H1 (cell line): ENCODE measurements at regions not wholly inside any gene's neighbourhood (a gene's known extent, or its start where the extent isn't known, plus 50 kb on each side); places are given as distances from the start of the nearest gene placed in this dataset.

Experiments
- CTCF ChIA-PET: fragments of 300-600 bp; sonication (Branson Sonifier 250); formaldehyde crosslinking; loops from one replicate; lab custom pipeline; 2021; ENCODE audit not compliant: partially characterized antibody; lab: Charles Lee
- POLR2A ChIA-PET: fragments of 300-600 bp; sonication (Branson Sonifier 250); formaldehyde crosslinking; loops from one replicate; lab custom pipeline; 2021; ENCODE audit warnings: inconsistent platforms; ENCODE audit not compliant: partially characterized antibody; lab: Charles Lee
- DNase-seq, 2 experiments: peaks; one replicate each; pipeline versions ENCODE4 v3.0.0 to v3.0.0-alpha.2; 2010 to 2022; ENCODE audit warnings: low spot score in 2 of 2, low read depth in 1 of 2, mixed read lengths in 1 of 2
- FAIRE-seq: peaks from 2 replicates; lab custom pipeline; 2011; peaks lifted over from hg19 to GRCh38; lab: Jason Lieb, UNC
- H2AFZ ChIP-seq: 2 replicates; pipeline ENCODE4 v1.8.1; 2012; ENCODE audit warnings: low read length, inconsistent platforms
- H2AK5ac ChIP-seq: 2 replicates; pipeline ENCODE4 v1.6.1; 2013; ENCODE audit warnings: low read depth, low read length
- H2BK120ac ChIP-seq: replicated peaks from 2 replicates; pipeline ENCODE3; 2013; ENCODE audit warnings: low read depth, low read length, inconsistent platforms
- H2BK12ac ChIP-seq: 2 replicates; pipeline ENCODE4 v1.6.1; 2013; ENCODE audit warnings: low read depth, low read length
- H2BK15ac ChIP-seq: 2 replicates; pipeline ENCODE4 v1.6.1; 2013; ENCODE audit warnings: low read length
- H2BK20ac ChIP-seq: 2 replicates; pipeline ENCODE4 v1.6.1; 2013; ENCODE audit warnings: low read length
- H2BK5ac ChIP-seq: 2 replicates; pipeline ENCODE4 v1.6.1; 2013; ENCODE audit warnings: low read depth, low read length
- H3K14ac ChIP-seq: 2 replicates; pipeline ENCODE4 v1.6.1; 2013; ENCODE audit warnings: inconsistent platforms; ENCODE audit not compliant: insufficient read length
- H3K18ac ChIP-seq: 2 replicates; pipeline ENCODE4 v1.6.1; 2013; ENCODE audit warnings: low read length; ENCODE audit errors: extremely low read depth
- H3K23ac ChIP-seq: 2 replicates; pipeline ENCODE4 v1.6.1; 2013; ENCODE audit warnings: inconsistent platforms; ENCODE audit not compliant: insufficient read length
- H3K23me2 ChIP-seq: 2 replicates; pipeline ENCODE4 v1.6.1; 2013; ENCODE audit warnings: low read depth, low read length
- H3K27ac ChIP-seq: 2 replicates; pipeline ENCODE4 v1.6.1; 2011; ENCODE audit warnings: low read depth, low read length, inconsistent platforms
- H3K27me3 ChIP-seq, 4 experiments: replicated peaks in 1 of 4; 1 replicate in 1 of 4; 2 replicates in 3 of 4; pipeline versions ENCODE4 v1.6.1 to v1.8.1; 2011 to 2013; ENCODE audit warnings: low read length in 3 of 4, mild to moderate bottlenecking in 3 of 4, inconsistent platforms in 2 of 4, mixed read lengths in 2 of 4, moderate library complexity in 1 of 4; ENCODE audit not compliant: control insufficient read depth in 3 of 4, insufficient read depth in 3 of 4; ENCODE audit errors: extremely low read depth in 1 of 4
- H3K36me3 ChIP-seq, 4 experiments: 2 replicates each; pipeline versions ENCODE4 v1.6.1 to v1.8.1; 2011 to 2013; ENCODE audit warnings: mild to moderate bottlenecking in 4 of 4, low read length in 3 of 4, moderate library complexity in 2 of 4, control low read depth in 1 of 4, inconsistent platforms in 1 of 4; ENCODE audit not compliant: insufficient read depth in 4 of 4, control insufficient read depth in 2 of 4
- H3K4ac ChIP-seq: replicated peaks from 2 replicates; pipeline ENCODE3; 2013; ENCODE audit warnings: low read length, low read depth, mixed read lengths, inconsistent platforms; ENCODE audit not compliant: insufficient read length
- H3K4me1 ChIP-seq, 4 experiments: replicated peaks in 1 of 4; 1 replicate in 1 of 4; 2 replicates in 3 of 4; pipeline versions ENCODE4 v1.6.1 to v1.8.1; 2011 to 2013; ENCODE audit warnings: low read length in 3 of 4, inconsistent platforms in 2 of 4, mixed read lengths in 1 of 4; ENCODE audit not compliant: insufficient read depth in 4 of 4, control insufficient read depth in 3 of 4
- H3K4me2 ChIP-seq, 2 experiments: 2 replicates each; pipeline versions ENCODE4 v1.6.1 to v1.8.1; 2011 to 2013; ENCODE audit warnings: low read depth in 2 of 2, low read length in 2 of 2, control low read depth in 1 of 2, inconsistent platforms in 1 of 2, mild to moderate bottlenecking in 1 of 2; ENCODE audit not compliant: insufficient read depth in 1 of 2
- H3K4me3 ChIP-seq, 4 experiments: fragments of 200-600, 300-600 bp in 1 of 4; sonication (generic), shearing (Covaris generic), sonication (Bioruptor Twin) in 1 of 4; 2 replicates each; pipeline versions ENCODE4 v1.5.1 to v1.8.1; 2011 to 2016; ENCODE audit warnings: low read length in 4 of 4, low read depth in 3 of 4, control low read depth in 2 of 4, inconsistent platforms in 2 of 4, mild to moderate bottlenecking in 2 of 4, mixed read lengths in 1 of 4, moderate library complexity in 1 of 4; ENCODE audit not compliant: insufficient read depth in 2 of 4; ENCODE audit errors: extremely low read depth in 1 of 4
- H3K56ac ChIP-seq: replicated peaks from 2 replicates; pipeline ENCODE3; 2013; ENCODE audit warnings: low read depth, mild to moderate bottlenecking, mixed read lengths, low read length, inconsistent platforms; ENCODE audit not compliant: insufficient read length
- H3K79me1 ChIP-seq: 2 replicates; pipeline ENCODE4 v1.6.1; 2013; ENCODE audit warnings: low read depth, low read length, control low read depth
- H3K79me2 ChIP-seq, 2 experiments: 2 replicates each; pipeline versions ENCODE4 v1.6.1 to v1.8.1; 2012 to 2013; ENCODE audit warnings: low read length in 2 of 2, mild to moderate bottlenecking in 2 of 2, inconsistent platforms in 1 of 2; ENCODE audit not compliant: insufficient read depth in 2 of 2, control insufficient read depth in 1 of 2
- H3K9ac ChIP-seq, 4 experiments: replicated peaks in 1 of 4; 1 replicate in 1 of 4; 2 replicates in 3 of 4; pipeline versions ENCODE4 v1.6.1 to v1.8.1; 2011 to 2013; ENCODE audit warnings: low read depth in 3 of 4, low read length in 3 of 4, control low read depth in 2 of 4, mild to moderate bottlenecking in 2 of 4, moderate library complexity in 2 of 4, inconsistent platforms in 1 of 4; ENCODE audit errors: extremely low read depth in 1 of 4
- H3K9me3 ChIP-seq, 2 experiments: 2 replicates each; pipeline versions ENCODE4 v1.6.1 to v1.8.1; 2012 to 2013; ENCODE audit warnings: mild to moderate bottlenecking in 2 of 2, moderate library complexity in 2 of 2, control low read depth in 1 of 2, inconsistent platforms in 1 of 2, low read depth in 1 of 2, low read length in 1 of 2, mixed read lengths in 1 of 2; ENCODE audit not compliant: insufficient read depth in 2 of 2
- H4K20me1 ChIP-seq, 2 experiments: replicated peaks in 1 of 2; 2 replicates each; pipeline versions ENCODE3 to v1.8.1; 2011 to 2013; ENCODE audit warnings: inconsistent platforms in 2 of 2, low read length in 2 of 2, mild to moderate bottlenecking in 1 of 2; ENCODE audit not compliant: insufficient read depth in 2 of 2, control insufficient read depth in 1 of 2
- H4K5ac ChIP-seq: 2 replicates; pipeline ENCODE4 v1.6.1; 2013; ENCODE audit warnings: low read length, low read depth, mixed read lengths, inconsistent platforms; ENCODE audit not compliant: insufficient read length
- H4K8ac ChIP-seq: 2 replicates; pipeline ENCODE4 v1.8.0; 2013; ENCODE audit warnings: mild to moderate bottlenecking, moderate library complexity, low read length, inconsistent platforms; ENCODE audit not compliant: insufficient read depth; ENCODE audit errors: extremely low read depth
- H4K91ac ChIP-seq: replicated peaks from 2 replicates; pipeline ENCODE3; 2013; ENCODE audit warnings: low read length, mixed read lengths, inconsistent platforms; ENCODE audit not compliant: insufficient read length
- CHD2 ChIP-seq: IDR thresholded peaks from 2 replicates; pipeline ENCODE4 v1.6.1; 2012; ENCODE audit warnings: low read length, improper control_type of control experiment
- KDM4A ChIP-seq: IDR thresholded peaks from one replicate; pipeline ENCODE4 v1.7.1; 2012; ENCODE audit warnings: low read depth, mild to moderate bottlenecking, moderate library complexity, low read length, inconsistent platforms; ENCODE audit not compliant: severe bottlenecking
- KDM5A ChIP-seq: fragments of 200-600 bp; IDR thresholded peaks from 2 replicates; pipeline ENCODE4 v1.7.1; 2012; ENCODE audit warnings: mild to moderate bottlenecking, low read length, inconsistent platforms, mixed read lengths
- RXRA ChIP-seq: IDR thresholded peaks from 2 replicates; pipeline ENCODE4 v1.6.1; 2011; ENCODE audit warnings: low read depth, mild to moderate bottlenecking, low read length, moderate library complexity; ENCODE audit not compliant: insufficient read depth
- TBP ChIP-seq: IDR thresholded peaks from 2 replicates; pipeline ENCODE4 v1.6.1; 2011; ENCODE audit warnings: low read depth, low read length, improper control_type of control experiment
- ZNF274 ChIP-seq: IDR thresholded peaks from 2 replicates; pipeline ENCODE4 v1.7.0; 2012; ENCODE audit warnings: low read length, borderline replicate concordance; ENCODE audit errors: extremely low read depth
- WGBS, 2 experiments: shearing (Covaris generic) in 1 of 2; methylation state at CpG; one replicate each; pipeline versions ENCODE4 v1.1.6 to v1.1.7; 2013 to 2015; ENCODE audit warnings: low lambda C conversion rate in 2 of 2, mixed read lengths in 2 of 2, inconsistent platforms in 1 of 2, low coverage in 1 of 2, missing lambda C conversion rate in 1 of 2; ENCODE audit not compliant: insufficient replicate concordance in 2 of 2, insufficient coverage in 1 of 2, insufficient read length in 1 of 2; ENCODE audit errors: extremely low coverage in 1 of 2, missing lambda C conversion rate in 1 of 2; 5-methylcytosine and 5-hydroxymethylcytosine counted together
- TF ChIP-seq, protein P1 (sequence below): IDR thresholded peaks from 2 replicates; pipeline ENCODE4 v1.6.1; 2011; ENCODE audit warnings: low read length, improper control_type of control experiment

GRCh38 chr3:80543154-80543553 is 775.4 kb upstream of the ROBO1 start:
- Histone ChIP-seq H2AFZ (no peak overlapping the region), H3K9me3 (no peaks in the 10 kb centered on the region), H3K14ac (no peak overlapping the region), H4K5ac (no peak overlapping the region), H3K79me2 (no peaks in the 10 kb centered on the region), H3K23ac (no peak overlapping the region), H4K8ac (no peak overlapping the region), H4K91ac (no peak overlapping the region), H3K4me2 (no peak overlapping the region), H3K36me3 (no peaks in the 10 kb centered on the region), H3K9ac (no peak overlapping the region), H2BK15ac (no peak overlapping the region), H4K20me1 (no peaks in the 10 kb centered on the region), H3K18ac (no peak overlapping the region), H2BK5ac (no peak overlapping the region), H3K79me1 (no peaks in the 10 kb centered on the region), H3K4ac (no peak overlapping the region), H3K27ac (no peak overlapping the region), H3K4me1 (no peaks in the 10 kb centered on the region), H3K27me3 (no peaks in the 10 kb centered on the region), H2BK12ac (no peak overlapping the region), H2BK120ac (no peak overlapping the region), H2AK5ac (no peak overlapping the region), H2BK20ac (no peak overlapping the region), H3K23me2 (no peaks in the 10 kb centered on the region; the same call in 1 of the 2 replicates), H3K56ac (no peak overlapping the region), H3K4me3 (no peak overlapping the region)
- POLR2A ChIA-PET: no interaction called here
- WGBS, 2 experiments: 100% methylated on average over 2 of the region's 2 CpGs; no CpG with 5 or more reads in 1 of the 2 experiments
- TF ChIP-seq ZNF274 (no peak), TBP (no peak), KDM5A (no peak), CHD2 (no peak), RXRA (no peak), KDM4A (no peak)
- TF ChIP-seq, protein P1, sequence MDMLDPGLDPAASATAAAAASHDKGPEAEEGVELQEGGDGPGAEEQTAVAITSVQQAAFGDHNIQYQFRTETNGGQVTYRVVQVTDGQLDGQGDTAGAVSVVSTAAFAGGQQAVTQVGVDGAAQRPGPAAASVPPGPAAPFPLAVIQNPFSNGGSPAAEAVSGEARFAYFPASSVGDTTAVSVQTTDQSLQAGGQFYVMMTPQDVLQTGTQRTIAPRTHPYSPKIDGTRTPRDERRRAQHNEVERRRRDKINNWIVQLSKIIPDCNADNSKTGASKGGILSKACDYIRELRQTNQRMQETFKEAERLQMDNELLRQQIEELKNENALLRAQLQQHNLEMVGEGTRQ: no peak
- CTCF ChIA-PET: no interaction called here
- no peak for DNase-seq
- no peak for FAIRE-seq
